ENCODE measurements at regions not wholly inside any gene's neighbourhood (a gene's known extent, or its start where the extent isn't known, plus 50 kb on each side); places are given as distances from the start of the nearest gene placed in this dataset.

GRCh38 chr18:47461977-47462376 lies 210.5 kb upstream of the SKOR2 start:
- no peak for TF ChIP-seq CTCF (IDR thresholded peaks at IDR 0.05)
- TF ChIP-seq POLR2AphosphoS5 (IDR thresholded peaks at IDR 0.05; ENCODE audit: insufficient read depth in 1 of 2, low read depth in 1 of 2) = no peak

Data from vagina (tissue), 2 donors.